K562 (cell line): ENCODE measurements at regions not wholly inside any gene's neighbourhood (a gene's known extent, or its start where the extent isn't known, plus 50 kb on each side); places are given as distances from the start of the nearest gene placed in this dataset.

Experiments
- ATAC-seq: fragments of 200-7000 bp; cut with Tn5 transposase; 3 replicates; pipeline ENCODE4 v1.9.1; 2020; ENCODE audit warnings: moderate library complexity
- BruUV-seq: library from RNA; stranded (reverse); fragments of 400-500 nt; replicated peaks from 2 replicates; lab custom pipeline; 2021; lab: Mats Ljungman, UMichigan
- CTCF ChIA-PET: fragments of 300-600 bp; formaldehyde crosslinking; extraction: SDS; loops from one replicate; lab custom pipeline; 2021; ENCODE audit warnings: low intra/inter-chr PET ratio; lab: Yijun Ruan, JAX
- POLR2A ChIA-PET: fragments of 300-600, 350-650 bp; sonication (Branson Sonifier 250); formaldehyde crosslinking; extraction: SDS; loops from one replicate; lab custom pipeline; 2021; ENCODE audit warnings: antibody characterized with exemption, inconsistent platforms; lab: Yijun Ruan, JAX
- DNase-seq, 4 experiments: peaks; one replicate each; pipeline versions ENCODE4 v3.0.0 to v3.0.0-alpha.2; 2011 to 2018; ENCODE audit warnings: low spot score in 3 of 4, mixed read lengths in 3 of 4; ENCODE audit errors: extremely low read depth in 1 of 4
- FAIRE-seq: peaks from 2 replicates; lab custom pipeline; 2011; peaks lifted over from hg19 to GRCh38; lab: Jason Lieb, UNC
- H2AFZ ChIP-seq: 2 replicates; pipeline ENCODE4 v1.6.0; 2011; ENCODE audit warnings: low read depth, low read length, control low read depth, inconsistent platforms
- H3K27ac ChIP-seq: fragments of 200-600 bp; 3 replicates; pipeline ENCODE4 v1.8.0; 2011; ENCODE audit warnings: low read depth, mild to moderate bottlenecking, control low read depth, inconsistent platforms, low read length, moderate library complexity, mixed read lengths; ENCODE audit errors: extremely low read depth
- H3K27me3 ChIP-seq, 2 experiments: fragments of 300-600 bp in 1 of 2; 2 replicates in 1 of 2; 3 replicates in 1 of 2; pipeline versions ENCODE4 v1.6.0 to v1.8.0; 2011; ENCODE audit warnings: inconsistent platforms in 2 of 2, low read length in 2 of 2, mild to moderate bottlenecking in 1 of 2, mixed read lengths in 1 of 2, moderate library complexity in 1 of 2; ENCODE audit not compliant: control insufficient read depth in 2 of 2, insufficient read depth in 2 of 2
- H3K36me3 ChIP-seq: fragments of 300-600 bp; 3 replicates; pipeline ENCODE4 v1.8.0; 2011; ENCODE audit warnings: mild to moderate bottlenecking, low read length, inconsistent platforms; ENCODE audit not compliant: control insufficient read depth, insufficient read depth
- H3K4me1 ChIP-seq, 2 experiments: fragments of 200-600 bp in 1 of 2; replicated peaks in 1 of 2; 2 replicates in 1 of 2; 3 replicates in 1 of 2; pipeline versions ENCODE4 v1.5.1 to v1.8.0; 2011; ENCODE audit warnings: inconsistent platforms in 2 of 2, low read length in 2 of 2, mild to moderate bottlenecking in 1 of 2, mixed read lengths in 1 of 2, moderate library complexity in 1 of 2; ENCODE audit not compliant: control insufficient read depth in 2 of 2, insufficient read depth in 2 of 2
- H3K4me2 ChIP-seq: 2 replicates; pipeline ENCODE4 v1.6.1; 2011; ENCODE audit warnings: low read length, control low read depth, inconsistent platforms, mixed read lengths; ENCODE audit not compliant: insufficient read depth
- H3K4me3 ChIP-seq: fragments of 200-600 bp; sonication (generic), shearing (Covaris generic); 2 replicates; pipeline ENCODE4 v1.5.1; 2016; ENCODE audit warnings: control low read depth, inconsistent platforms
- H3K79me2 ChIP-seq: fragments of 200-600 bp; 3 replicates; pipeline ENCODE4 v1.8.0; 2011; ENCODE audit warnings: low read length, inconsistent platforms; ENCODE audit not compliant: control insufficient read depth, insufficient read depth
- H3K9ac ChIP-seq, 2 experiments: 2 replicates each; pipeline versions ENCODE4 v1.6.0 to v1.6.1; 2011; ENCODE audit warnings: low read depth in 2 of 2, low read length in 2 of 2, control low read depth in 1 of 2, inconsistent platforms in 1 of 2, mild to moderate bottlenecking in 1 of 2, mixed read lengths in 1 of 2; ENCODE audit not compliant: insufficient read depth in 1 of 2
- H3K9me1 ChIP-seq: one replicate; pipeline ENCODE4 v1.6.0; 2011; ENCODE audit warnings: inconsistent platforms, mild to moderate bottlenecking, low read length, moderate library complexity; ENCODE audit not compliant: control insufficient read depth, insufficient read depth
- H3K9me3 ChIP-seq: replicated peaks from 2 replicates; pipeline ENCODE4 v1.5.1; 2011; ENCODE audit warnings: low read depth, low read length, inconsistent platforms; ENCODE audit not compliant: control insufficient read depth, insufficient read depth
- H4K20me1 ChIP-seq: replicated peaks from 2 replicates; pipeline ENCODE4 v1.6.1; 2011; ENCODE audit warnings: low read length, inconsistent platforms, mixed read lengths; ENCODE audit not compliant: control insufficient read depth, insufficient read depth
- WGBS: fragments of 100-300 bp; shearing (Covaris generic); methylation state at CpG from one replicate; pipeline ENCODE4 v1.1.6; 2016; ENCODE audit warnings: low coverage, mixed read lengths; ENCODE audit not compliant: insufficient coverage; ENCODE audit errors: missing lambda C conversion rate; 5-methylcytosine and 5-hydroxymethylcytosine counted together
- in situ Hi-C: fragments of 300-500 bp; cut with MboI; formaldehyde crosslinking; loops from 4 replicates; pipeline ENCODE4 v1.15.0; 2018; ENCODE audit warnings: inconsistent platforms, mixed read lengths
- intact Hi-C: fragments of 100-400 bp; cut with micrococcal nuclease; formaldehyde crosslinking; loops from 2 replicates; pipeline ENCODE4 v1.14.2; 2022
- TF ChIP-seq, protein P1 (sequence below), 3 experiments: IDR thresholded peaks in 2 of 3; conservative IDR thresholded peaks in 1 of 3; 2 replicates each; pipeline ENCODE4 v1.5.1; 2011 to 2012; ENCODE audit warnings: low read length in 3 of 3, mild to moderate bottlenecking in 3 of 3, control low read depth in 2 of 3, improper control_type of control experiment in 1 of 3, inconsistent platforms in 1 of 3, low read depth in 1 of 3, mixed read lengths in 1 of 3, moderate library complexity in 1 of 3; ENCODE audit not compliant: insufficient read depth in 2 of 3
- TF ChIP-seq, protein P2 (sequence below): sonication (generic); formaldehyde crosslinking; IDR thresholded peaks from 2 replicates; pipeline ENCODE4 v1.8.0; 2023; ENCODE audit warnings: missing genetic modification reagents, mild to moderate bottlenecking, borderline replicate concordance
- TF ChIP-seq, protein P3 (sequence below): fragments of 250-450 bp; sonication (Bioruptor Pico); IDR thresholded peaks from 2 replicates; pipeline ENCODE4 v1.8.0; 2022; ENCODE audit warnings: inconsistent platforms

DNA sequence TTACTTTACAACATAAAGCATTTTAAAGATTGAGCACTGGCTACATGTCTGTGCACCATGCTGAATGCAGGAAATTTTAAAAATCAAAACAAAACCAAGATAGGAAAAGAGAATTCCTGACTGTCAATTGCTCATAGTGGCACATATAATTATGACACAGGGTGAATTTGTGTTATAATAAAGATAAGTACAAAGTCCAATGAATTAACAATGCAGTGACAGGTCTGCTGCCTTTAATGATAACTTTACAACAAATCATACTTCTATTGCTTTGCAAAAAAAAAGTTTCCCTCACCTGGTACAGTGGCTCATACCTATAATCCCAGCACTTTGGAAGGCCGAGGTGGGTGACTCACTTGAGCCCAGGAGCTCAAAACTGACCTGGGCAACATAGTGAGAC lies 93.8 kb upstream of the OSBPL8 start:
- DNase-seq (no peak), FAIRE-seq (no peak), ATAC-seq (no peak)
- POLR2A ChIA-PET: interaction anchor here (0.6 to 1.0 kb wide), 2 partner anchors 23 to 60 kb away, joined by 3 to 4 read pairs; no protein-coding TSS in a partner anchor
- no peak overlapping the region for H2AFZ ChIP-seq
- no peaks in the 10 kb centered on the region for H3K79me2 ChIP-seq
- 10% methylated on average over 1 of the region's 1 CpG for WGBS
- TF ChIP-seq, protein P1, sequence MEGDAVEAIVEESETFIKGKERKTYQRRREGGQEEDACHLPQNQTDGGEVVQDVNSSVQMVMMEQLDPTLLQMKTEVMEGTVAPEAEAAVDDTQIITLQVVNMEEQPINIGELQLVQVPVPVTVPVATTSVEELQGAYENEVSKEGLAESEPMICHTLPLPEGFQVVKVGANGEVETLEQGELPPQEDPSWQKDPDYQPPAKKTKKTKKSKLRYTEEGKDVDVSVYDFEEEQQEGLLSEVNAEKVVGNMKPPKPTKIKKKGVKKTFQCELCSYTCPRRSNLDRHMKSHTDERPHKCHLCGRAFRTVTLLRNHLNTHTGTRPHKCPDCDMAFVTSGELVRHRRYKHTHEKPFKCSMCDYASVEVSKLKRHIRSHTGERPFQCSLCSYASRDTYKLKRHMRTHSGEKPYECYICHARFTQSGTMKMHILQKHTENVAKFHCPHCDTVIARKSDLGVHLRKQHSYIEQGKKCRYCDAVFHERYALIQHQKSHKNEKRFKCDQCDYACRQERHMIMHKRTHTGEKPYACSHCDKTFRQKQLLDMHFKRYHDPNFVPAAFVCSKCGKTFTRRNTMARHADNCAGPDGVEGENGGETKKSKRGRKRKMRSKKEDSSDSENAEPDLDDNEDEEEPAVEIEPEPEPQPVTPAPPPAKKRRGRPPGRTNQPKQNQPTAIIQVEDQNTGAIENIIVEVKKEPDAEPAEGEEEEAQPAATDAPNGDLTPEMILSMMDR (IDR thresholded peaks at IDR 0.05 in 2 of 3, conservative IDR thresholded peaks at IDR 0.05 in 1 of 3; ENCODE audit: insufficient read depth in 2 of 3, low read depth in 1 of 3, low read length in 3 of 3): no peak
- TF ChIP-seq, protein P2, sequence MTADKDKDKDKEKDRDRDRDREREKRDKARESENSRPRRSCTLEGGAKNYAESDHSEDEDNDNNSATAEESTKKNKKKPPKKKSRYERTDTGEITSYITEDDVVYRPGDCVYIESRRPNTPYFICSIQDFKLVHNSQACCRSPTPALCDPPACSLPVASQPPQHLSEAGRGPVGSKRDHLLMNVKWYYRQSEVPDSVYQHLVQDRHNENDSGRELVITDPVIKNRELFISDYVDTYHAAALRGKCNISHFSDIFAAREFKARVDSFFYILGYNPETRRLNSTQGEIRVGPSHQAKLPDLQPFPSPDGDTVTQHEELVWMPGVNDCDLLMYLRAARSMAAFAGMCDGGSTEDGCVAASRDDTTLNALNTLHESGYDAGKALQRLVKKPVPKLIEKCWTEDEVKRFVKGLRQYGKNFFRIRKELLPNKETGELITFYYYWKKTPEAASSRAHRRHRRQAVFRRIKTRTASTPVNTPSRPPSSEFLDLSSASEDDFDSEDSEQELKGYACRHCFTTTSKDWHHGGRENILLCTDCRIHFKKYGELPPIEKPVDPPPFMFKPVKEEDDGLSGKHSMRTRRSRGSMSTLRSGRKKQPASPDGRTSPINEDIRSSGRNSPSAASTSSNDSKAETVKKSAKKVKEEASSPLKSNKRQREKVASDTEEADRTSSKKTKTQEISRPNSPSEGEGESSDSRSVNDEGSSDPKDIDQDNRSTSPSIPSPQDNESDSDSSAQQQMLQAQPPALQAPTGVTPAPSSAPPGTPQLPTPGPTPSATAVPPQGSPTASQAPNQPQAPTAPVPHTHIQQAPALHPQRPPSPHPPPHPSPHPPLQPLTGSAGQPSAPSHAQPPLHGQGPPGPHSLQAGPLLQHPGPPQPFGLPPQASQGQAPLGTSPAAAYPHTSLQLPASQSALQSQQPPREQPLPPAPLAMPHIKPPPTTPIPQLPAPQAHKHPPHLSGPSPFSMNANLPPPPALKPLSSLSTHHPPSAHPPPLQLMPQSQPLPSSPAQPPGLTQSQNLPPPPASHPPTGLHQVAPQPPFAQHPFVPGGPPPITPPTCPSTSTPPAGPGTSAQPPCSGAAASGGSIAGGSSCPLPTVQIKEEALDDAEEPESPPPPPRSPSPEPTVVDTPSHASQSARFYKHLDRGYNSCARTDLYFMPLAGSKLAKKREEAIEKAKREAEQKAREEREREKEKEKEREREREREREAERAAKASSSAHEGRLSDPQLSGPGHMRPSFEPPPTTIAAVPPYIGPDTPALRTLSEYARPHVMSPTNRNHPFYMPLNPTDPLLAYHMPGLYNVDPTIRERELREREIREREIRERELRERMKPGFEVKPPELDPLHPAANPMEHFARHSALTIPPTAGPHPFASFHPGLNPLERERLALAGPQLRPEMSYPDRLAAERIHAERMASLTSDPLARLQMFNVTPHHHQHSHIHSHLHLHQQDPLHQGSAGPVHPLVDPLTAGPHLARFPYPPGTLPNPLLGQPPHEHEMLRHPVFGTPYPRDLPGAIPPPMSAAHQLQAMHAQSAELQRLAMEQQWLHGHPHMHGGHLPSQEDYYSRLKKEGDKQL (CRISPR knock-in tag): no peak
- TF ChIP-seq, protein P3, sequence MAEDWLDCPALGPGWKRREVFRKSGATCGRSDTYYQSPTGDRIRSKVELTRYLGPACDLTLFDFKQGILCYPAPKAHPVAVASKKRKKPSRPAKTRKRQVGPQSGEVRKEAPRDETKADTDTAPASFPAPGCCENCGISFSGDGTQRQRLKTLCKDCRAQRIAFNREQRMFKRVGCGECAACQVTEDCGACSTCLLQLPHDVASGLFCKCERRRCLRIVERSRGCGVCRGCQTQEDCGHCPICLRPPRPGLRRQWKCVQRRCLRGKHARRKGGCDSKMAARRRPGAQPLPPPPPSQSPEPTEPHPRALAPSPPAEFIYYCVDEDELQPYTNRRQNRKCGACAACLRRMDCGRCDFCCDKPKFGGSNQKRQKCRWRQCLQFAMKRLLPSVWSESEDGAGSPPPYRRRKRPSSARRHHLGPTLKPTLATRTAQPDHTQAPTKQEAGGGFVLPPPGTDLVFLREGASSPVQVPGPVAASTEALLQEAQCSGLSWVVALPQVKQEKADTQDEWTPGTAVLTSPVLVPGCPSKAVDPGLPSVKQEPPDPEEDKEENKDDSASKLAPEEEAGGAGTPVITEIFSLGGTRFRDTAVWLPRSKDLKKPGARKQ (CRISPR knock-in tag): no peak
- no peak overlapping the region for H3K4me2 ChIP-seq
- H4K20me1 ChIP-seq: no peaks in the 10 kb centered on the region
- no peak overlapping the region for H3K9ac ChIP-seq
- no peaks in the 10 kb centered on the region for H3K9me1 ChIP-seq
- H3K4me3 ChIP-seq: no peak overlapping the region
- no peaks in the 10 kb centered on the region for H3K27me3 ChIP-seq
- no peaks in the 10 kb centered on the region for H3K36me3 ChIP-seq
- no peaks in the 10 kb centered on the region for H3K9me3 ChIP-seq
- intact Hi-C loops (no loop called here), in situ Hi-C loops (no loop called here)
- CTCF ChIA-PET: no interaction called here
- no TSS peak for BruUV-seq
- no peaks in the 10 kb centered on the region for H3K4me1 ChIP-seq
- no peak overlapping the region for H3K27ac ChIP-seq
